ENCODE measurements at regions not wholly inside any gene's neighbourhood (a gene's known extent, or its start where the extent isn't known, plus 50 kb on each side); places are given as distances from the start of the nearest gene placed in this dataset.

DNA sequence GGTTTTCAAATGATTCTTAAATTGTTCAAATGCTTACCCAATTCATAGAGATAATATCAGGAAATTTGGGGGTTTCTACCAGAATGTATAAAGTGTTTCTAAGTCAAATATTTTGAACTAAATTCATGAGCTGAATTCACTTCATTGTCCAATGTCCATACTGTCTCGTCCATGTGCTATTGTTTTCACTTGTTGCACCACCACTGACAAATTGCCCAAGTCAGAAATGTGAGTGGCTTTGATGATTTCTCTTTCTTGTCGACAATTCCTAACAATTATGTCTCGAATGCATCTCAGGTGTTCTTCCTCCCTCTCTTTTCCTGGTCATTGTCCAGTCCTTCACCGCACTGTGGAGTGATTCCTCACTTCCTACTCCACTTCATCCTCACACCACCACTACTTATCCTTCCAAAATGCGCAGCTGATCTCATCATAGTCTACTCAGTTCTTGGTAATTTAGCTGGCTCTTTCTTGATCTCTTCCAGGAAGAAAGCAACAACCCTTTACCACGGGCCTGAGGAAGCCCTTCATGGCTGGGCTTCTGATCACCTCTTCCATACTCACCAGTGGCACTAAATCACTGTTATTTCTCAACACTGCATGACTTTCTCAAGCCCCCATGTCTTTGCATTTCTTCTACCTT lies 161.1 kb downstream of the FOXA2 start:
- no peak overlapping the region for H3K4me3 ChIP-seq (ENCODE audit: low read length)
- H3K9ac ChIP-seq (ENCODE audit: low read length) = no peak overlapping the region
- no peak overlapping the region for H3K27ac ChIP-seq (ENCODE audit: low read length)
- H3K27me3 ChIP-seq (ENCODE audit: control insufficient read depth, insufficient read depth, low read length) = peaks cover 58% of the 10 kb centered on the region
- no peaks in the 10 kb centered on the region for H3K36me3 ChIP-seq (ENCODE audit: control insufficient read depth, low read depth, low read length)
- no peaks in the 10 kb centered on the region for H3K4me1 ChIP-seq (ENCODE audit: control insufficient read depth, low read depth, low read length)
- no peaks in the 10 kb centered on the region for H3K9me3 ChIP-seq (ENCODE audit: control insufficient read depth, low read depth, low read length)

GRCh38 chr20:22420116-22420598 lies 164.2 kb downstream of the FOXA2 start:
- Histone ChIP-seq H3K27ac (ENCODE audit: low read length) (no peak overlapping the region), H3K9me3 (ENCODE audit: control insufficient read depth, low read depth, low read length) (no peaks in the 10 kb centered on the region), H3K27me3 (ENCODE audit: control insufficient read depth, insufficient read depth, low read length) (peaks cover 26% of the 10 kb centered on the region), H3K4me1 (ENCODE audit: control insufficient read depth, low read depth, low read length) (no peaks in the 10 kb centered on the region), H3K9ac (ENCODE audit: low read length) (no peak overlapping the region), H3K4me3 (ENCODE audit: low read length) (no peak overlapping the region), H3K36me3 (ENCODE audit: control insufficient read depth, low read depth, low read length) (no peaks in the 10 kb centered on the region)

GRCh38 chr20:22418738-22419137 lies 165.6 kb downstream of the FOXA2 start:
- Histone ChIP-seq H3K27me3 (ENCODE audit: control insufficient read depth, insufficient read depth, low read length) (peaks cover 17% of the 10 kb centered on the region), H3K9me3 (ENCODE audit: control insufficient read depth, low read depth, low read length) (no peaks in the 10 kb centered on the region), H3K4me3 (ENCODE audit: low read length) (no peak overlapping the region), H3K36me3 (ENCODE audit: control insufficient read depth, low read depth, low read length) (no peaks in the 10 kb centered on the region), H3K27ac (ENCODE audit: low read length) (no peak overlapping the region), H3K9ac (ENCODE audit: low read length) (no peak overlapping the region), H3K4me1 (ENCODE audit: control insufficient read depth, low read depth, low read length) (no peaks in the 10 kb centered on the region)

DNA sequence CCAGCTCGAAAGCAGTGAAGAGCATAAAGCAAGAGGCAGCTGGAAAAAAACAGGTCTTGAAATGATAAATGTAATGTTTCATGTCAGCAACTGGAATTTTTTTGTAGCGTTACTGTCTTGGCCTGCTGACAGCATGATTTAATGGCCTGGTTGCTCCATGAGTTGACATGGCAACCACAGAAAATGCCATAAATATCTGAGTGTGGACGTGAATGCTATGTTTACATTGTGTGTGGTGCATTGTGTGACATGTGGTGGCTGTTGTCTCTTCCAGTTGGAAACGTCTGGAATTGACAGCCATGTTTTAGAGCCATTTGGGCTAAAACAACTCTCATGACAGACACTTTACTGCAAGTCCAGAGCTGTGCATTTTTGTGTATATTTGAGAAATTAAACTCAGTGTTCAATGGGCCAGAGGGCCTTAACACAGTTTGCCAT lies 170.0 kb downstream of the FOXA2 start:
- Histone ChIP-seq H3K27me3 (ENCODE audit: control insufficient read depth, insufficient read depth, low read length) (peaks cover 4% of the 10 kb centered on the region), H3K4me3 (ENCODE audit: low read length) (no peak overlapping the region), H3K9me3 (ENCODE audit: control insufficient read depth, low read depth, low read length) (no peaks in the 10 kb centered on the region), H3K4me1 (ENCODE audit: control insufficient read depth, low read depth, low read length) (no peaks in the 10 kb centered on the region), H3K9ac (ENCODE audit: low read length) (no peak overlapping the region), H3K36me3 (ENCODE audit: control insufficient read depth, low read depth, low read length) (no peaks in the 10 kb centered on the region), H3K27ac (ENCODE audit: low read length) (no peak overlapping the region)

GRCh38 chr20:22412977-22413868 lies 171.1 kb downstream of the FOXA2 start:
- Histone ChIP-seq H3K4me1 (ENCODE audit: control insufficient read depth, low read depth, low read length) (no peaks in the 10 kb centered on the region), H3K27me3 (ENCODE audit: control insufficient read depth, insufficient read depth, low read length) (peaks cover 4% of the 10 kb centered on the region), H3K9ac (ENCODE audit: low read length) (no peak overlapping the region), H3K36me3 (ENCODE audit: control insufficient read depth, low read depth, low read length) (no peaks in the 10 kb centered on the region), H3K27ac (ENCODE audit: low read length) (no peak overlapping the region), H3K4me3 (ENCODE audit: low read length) (no peak overlapping the region), H3K9me3 (ENCODE audit: control insufficient read depth, low read depth, low read length) (no peaks in the 10 kb centered on the region)

DNA sequence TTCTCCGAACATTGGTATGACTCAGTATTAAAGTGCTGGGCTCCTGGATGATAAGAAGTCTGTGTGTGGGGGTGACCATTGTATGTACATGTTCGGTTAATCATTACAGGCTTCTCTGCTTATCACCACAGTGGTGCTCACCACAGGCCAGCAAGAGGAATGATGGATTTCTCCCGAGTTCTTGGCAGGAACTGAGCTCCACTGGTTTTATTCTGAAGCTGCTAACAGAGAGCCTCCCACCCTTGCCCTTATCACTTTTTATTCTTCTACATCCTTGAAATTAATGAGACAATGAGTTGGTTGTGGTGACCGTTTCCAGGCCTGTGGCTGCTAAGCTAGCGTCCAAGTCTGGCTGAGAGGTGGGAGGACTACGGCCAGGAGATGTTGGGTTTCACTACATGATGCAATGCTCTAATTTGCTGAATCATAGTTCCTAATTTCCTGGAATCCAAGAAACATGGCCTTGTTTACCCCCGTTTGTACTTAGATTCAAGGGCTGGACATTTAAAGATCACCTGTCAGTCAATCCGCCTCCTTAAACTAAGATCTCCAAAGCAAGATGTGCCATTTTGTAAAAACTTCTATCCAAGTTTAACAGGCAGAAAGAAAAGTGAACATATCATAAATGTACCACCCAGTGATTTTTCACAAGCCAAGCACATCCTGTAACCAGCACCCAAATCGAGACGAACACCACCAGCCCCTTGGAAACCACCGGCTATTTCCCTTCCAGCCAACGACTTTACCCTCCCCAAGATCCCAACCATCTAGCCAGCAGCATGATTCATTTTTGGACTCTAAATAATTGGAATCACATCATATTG lies 172.5 kb downstream of the FOXA2 start:
- peaks cover 4% of the 10 kb centered on the region for H3K27me3 ChIP-seq (ENCODE audit: control insufficient read depth, insufficient read depth, low read length)
- no peaks in the 10 kb centered on the region for H3K4me1 ChIP-seq (ENCODE audit: control insufficient read depth, low read depth, low read length)
- no peaks in the 10 kb centered on the region for H3K9me3 ChIP-seq (ENCODE audit: control insufficient read depth, low read depth, low read length)
- no peak overlapping the region for H3K27ac ChIP-seq (ENCODE audit: low read length)
- H3K36me3 ChIP-seq (ENCODE audit: control insufficient read depth, low read depth, low read length) = no peaks in the 10 kb centered on the region
- no peak overlapping the region for H3K4me3 ChIP-seq (ENCODE audit: low read length)
- no peak overlapping the region for H3K9ac ChIP-seq (ENCODE audit: low read length)

- Histone ChIP-seq H3K36me3 (ENCODE audit: control insufficient read depth, low read depth, low read length) (no peaks in the 10 kb centered on the region), H3K4me3 (ENCODE audit: low read length) (no peak overlapping the region), H3K27me3 (ENCODE audit: control insufficient read depth, insufficient read depth, low read length) (peaks cover 4% of the 10 kb centered on the region), H3K4me1 (ENCODE audit: control insufficient read depth, low read depth, low read length) (no peaks in the 10 kb centered on the region), H3K27ac (ENCODE audit: low read length) (no peak overlapping the region), H3K9ac (ENCODE audit: low read length) (no peak overlapping the region), H3K9me3 (ENCODE audit: control insufficient read depth, low read depth, low read length) (no peaks in the 10 kb centered on the region)
These were observed 173.1 kb downstream of the FOXA2 start for GRCh38 chr20:22411286-22411626.

GRCh38 chr20:22410556-22411130 lies 173.7 kb downstream of the FOXA2 start:
- no peak overlapping the region for H3K27ac ChIP-seq (ENCODE audit: low read length)
- no peaks in the 10 kb centered on the region for H3K9me3 ChIP-seq (ENCODE audit: control insufficient read depth, low read depth, low read length)
- H3K36me3 ChIP-seq (ENCODE audit: control insufficient read depth, low read depth, low read length) = no peaks in the 10 kb centered on the region
- H3K9ac ChIP-seq (ENCODE audit: low read length) = no peak overlapping the region
- no peak overlapping the region for H3K4me3 ChIP-seq (ENCODE audit: low read length)
- H3K4me1 ChIP-seq (ENCODE audit: control insufficient read depth, low read depth, low read length) = no peaks in the 10 kb centered on the region
- H3K27me3 ChIP-seq (ENCODE audit: control insufficient read depth, insufficient read depth, low read length) = peaks cover 4% of the 10 kb centered on the region

DNA sequence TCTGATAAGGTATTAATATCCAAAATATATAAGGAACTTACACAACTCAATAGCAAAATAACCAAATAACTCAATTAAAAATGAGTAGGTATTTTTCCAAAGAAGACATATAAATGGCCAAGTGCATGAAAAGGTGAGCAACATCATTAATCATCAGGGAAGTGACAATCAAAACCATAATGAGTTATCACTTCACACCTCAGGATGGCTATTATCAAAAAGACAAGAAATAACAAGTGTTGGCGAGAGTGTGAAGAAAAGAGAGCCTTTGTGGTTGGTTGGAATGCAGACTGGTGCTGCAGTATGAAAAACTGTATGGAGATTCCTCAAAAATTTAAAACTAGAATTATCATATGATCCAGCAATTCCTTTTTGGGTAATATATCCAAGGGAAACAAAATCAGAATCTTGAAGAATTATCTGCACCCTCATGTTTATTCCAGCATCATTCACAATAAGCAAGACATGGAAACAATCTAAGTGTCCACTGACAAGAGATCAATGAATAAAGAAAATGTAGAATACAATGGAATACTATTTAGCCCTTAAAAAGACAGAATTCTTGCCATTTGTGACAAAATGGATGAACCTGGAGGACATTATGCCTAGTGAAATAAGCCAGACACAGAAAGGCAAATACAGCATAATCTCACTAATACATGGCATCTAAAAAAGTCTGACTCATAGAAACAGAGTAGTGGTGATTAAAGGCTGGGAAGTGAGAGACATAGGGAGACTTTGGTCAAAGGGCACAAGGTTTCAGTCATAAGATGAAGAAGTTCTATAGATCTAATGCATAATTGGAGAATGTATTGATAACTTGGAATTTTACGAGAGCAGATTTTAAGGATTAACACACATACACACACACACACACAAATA lies 175.6 kb downstream of the FOXA2 start:
- Histone ChIP-seq H3K27me3 (ENCODE audit: control insufficient read depth, insufficient read depth, low read length) (peaks cover 19% of the 10 kb centered on the region), H3K36me3 (ENCODE audit: control insufficient read depth, low read depth, low read length) (no peaks in the 10 kb centered on the region), H3K27ac (ENCODE audit: low read length) (no peak overlapping the region)

DNA sequence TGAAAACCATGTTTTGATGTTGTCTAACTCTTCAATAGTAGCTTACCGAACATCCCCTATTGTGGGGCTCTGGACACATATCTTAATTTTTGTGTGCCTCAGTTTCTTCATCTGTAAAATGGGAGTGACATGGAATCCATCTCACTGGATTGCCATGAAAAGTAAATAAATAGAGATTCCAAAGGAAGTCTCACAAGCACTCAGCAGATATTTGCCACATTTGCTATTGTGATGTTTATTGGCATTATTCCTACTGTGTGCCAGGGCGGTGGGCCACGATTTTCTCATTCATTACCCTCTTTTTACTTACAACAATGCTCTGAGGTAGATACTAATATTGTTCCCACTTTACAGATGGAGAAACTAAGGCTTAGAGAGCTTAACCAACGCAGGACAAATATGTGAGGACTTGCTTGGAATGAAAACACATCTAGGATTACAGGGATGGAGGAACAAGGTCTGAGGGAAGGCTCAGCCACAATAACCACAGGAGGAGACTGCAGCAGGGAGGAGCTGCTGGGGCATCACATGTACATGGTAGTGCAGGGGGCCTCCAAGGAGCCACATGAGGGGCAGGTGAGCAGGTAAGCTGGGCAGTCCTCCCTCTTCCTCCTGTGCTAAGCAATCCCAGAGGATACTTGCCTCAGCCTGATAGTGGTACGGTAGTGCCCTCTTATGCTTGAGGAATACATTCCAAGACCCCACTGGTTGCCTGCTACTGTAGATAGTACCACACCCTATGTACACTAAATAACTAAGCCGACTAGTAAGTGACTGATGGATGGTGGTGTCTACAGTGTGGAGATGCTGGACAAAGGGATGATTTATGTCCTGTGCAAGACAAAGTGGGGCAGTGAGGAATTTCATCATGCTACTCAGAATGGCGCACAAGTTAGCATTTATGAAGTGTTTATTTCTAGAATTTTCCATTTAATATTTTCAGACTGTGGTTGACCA lies 176.9 kb downstream of the FOXA2 start:
- no peaks in the 10 kb centered on the region for H3K36me3 ChIP-seq (ENCODE audit: control insufficient read depth, low read depth, low read length)
- H3K4me1 ChIP-seq (ENCODE audit: control insufficient read depth, low read depth, low read length) = peaks cover 15% of the 10 kb centered on the region
- H3K9me3 ChIP-seq (ENCODE audit: control insufficient read depth, low read depth, low read length) = no peaks in the 10 kb centered on the region
- peaks cover 29% of the 10 kb centered on the region for H3K27me3 ChIP-seq (ENCODE audit: control insufficient read depth, insufficient read depth, low read length)
- no peak overlapping the region for H3K4me3 ChIP-seq (ENCODE audit: low read length)
- H3K9ac ChIP-seq (ENCODE audit: low read length) = no peak overlapping the region
- no peak overlapping the region for H3K27ac ChIP-seq (ENCODE audit: low read length)

More for the DNA sequence above, 175.6 kb downstream of the FOXA2 start:
- H3K9ac ChIP-seq (ENCODE audit: low read length) = no peak overlapping the region
- H3K4me1 ChIP-seq (ENCODE audit: control insufficient read depth, low read depth, low read length) = peaks cover 3% of the 10 kb centered on the region
- no peaks in the 10 kb centered on the region for H3K9me3 ChIP-seq (ENCODE audit: control insufficient read depth, low read depth, low read length)
- H3K4me3 ChIP-seq (ENCODE audit: low read length) = no peak overlapping the region

Data from iPS-18a (cell line).